ENCODE measurements at regions not wholly inside any gene's neighbourhood (a gene's known extent, or its start where the extent isn't known, plus 50 kb on each side); places are given as distances from the start of the nearest gene placed in this dataset.

GRCh38 chr11:116049383-116049782 lies 545.2 kb upstream of the CADM1 start (continued):
- TF ChIP-seq, protein P1, sequence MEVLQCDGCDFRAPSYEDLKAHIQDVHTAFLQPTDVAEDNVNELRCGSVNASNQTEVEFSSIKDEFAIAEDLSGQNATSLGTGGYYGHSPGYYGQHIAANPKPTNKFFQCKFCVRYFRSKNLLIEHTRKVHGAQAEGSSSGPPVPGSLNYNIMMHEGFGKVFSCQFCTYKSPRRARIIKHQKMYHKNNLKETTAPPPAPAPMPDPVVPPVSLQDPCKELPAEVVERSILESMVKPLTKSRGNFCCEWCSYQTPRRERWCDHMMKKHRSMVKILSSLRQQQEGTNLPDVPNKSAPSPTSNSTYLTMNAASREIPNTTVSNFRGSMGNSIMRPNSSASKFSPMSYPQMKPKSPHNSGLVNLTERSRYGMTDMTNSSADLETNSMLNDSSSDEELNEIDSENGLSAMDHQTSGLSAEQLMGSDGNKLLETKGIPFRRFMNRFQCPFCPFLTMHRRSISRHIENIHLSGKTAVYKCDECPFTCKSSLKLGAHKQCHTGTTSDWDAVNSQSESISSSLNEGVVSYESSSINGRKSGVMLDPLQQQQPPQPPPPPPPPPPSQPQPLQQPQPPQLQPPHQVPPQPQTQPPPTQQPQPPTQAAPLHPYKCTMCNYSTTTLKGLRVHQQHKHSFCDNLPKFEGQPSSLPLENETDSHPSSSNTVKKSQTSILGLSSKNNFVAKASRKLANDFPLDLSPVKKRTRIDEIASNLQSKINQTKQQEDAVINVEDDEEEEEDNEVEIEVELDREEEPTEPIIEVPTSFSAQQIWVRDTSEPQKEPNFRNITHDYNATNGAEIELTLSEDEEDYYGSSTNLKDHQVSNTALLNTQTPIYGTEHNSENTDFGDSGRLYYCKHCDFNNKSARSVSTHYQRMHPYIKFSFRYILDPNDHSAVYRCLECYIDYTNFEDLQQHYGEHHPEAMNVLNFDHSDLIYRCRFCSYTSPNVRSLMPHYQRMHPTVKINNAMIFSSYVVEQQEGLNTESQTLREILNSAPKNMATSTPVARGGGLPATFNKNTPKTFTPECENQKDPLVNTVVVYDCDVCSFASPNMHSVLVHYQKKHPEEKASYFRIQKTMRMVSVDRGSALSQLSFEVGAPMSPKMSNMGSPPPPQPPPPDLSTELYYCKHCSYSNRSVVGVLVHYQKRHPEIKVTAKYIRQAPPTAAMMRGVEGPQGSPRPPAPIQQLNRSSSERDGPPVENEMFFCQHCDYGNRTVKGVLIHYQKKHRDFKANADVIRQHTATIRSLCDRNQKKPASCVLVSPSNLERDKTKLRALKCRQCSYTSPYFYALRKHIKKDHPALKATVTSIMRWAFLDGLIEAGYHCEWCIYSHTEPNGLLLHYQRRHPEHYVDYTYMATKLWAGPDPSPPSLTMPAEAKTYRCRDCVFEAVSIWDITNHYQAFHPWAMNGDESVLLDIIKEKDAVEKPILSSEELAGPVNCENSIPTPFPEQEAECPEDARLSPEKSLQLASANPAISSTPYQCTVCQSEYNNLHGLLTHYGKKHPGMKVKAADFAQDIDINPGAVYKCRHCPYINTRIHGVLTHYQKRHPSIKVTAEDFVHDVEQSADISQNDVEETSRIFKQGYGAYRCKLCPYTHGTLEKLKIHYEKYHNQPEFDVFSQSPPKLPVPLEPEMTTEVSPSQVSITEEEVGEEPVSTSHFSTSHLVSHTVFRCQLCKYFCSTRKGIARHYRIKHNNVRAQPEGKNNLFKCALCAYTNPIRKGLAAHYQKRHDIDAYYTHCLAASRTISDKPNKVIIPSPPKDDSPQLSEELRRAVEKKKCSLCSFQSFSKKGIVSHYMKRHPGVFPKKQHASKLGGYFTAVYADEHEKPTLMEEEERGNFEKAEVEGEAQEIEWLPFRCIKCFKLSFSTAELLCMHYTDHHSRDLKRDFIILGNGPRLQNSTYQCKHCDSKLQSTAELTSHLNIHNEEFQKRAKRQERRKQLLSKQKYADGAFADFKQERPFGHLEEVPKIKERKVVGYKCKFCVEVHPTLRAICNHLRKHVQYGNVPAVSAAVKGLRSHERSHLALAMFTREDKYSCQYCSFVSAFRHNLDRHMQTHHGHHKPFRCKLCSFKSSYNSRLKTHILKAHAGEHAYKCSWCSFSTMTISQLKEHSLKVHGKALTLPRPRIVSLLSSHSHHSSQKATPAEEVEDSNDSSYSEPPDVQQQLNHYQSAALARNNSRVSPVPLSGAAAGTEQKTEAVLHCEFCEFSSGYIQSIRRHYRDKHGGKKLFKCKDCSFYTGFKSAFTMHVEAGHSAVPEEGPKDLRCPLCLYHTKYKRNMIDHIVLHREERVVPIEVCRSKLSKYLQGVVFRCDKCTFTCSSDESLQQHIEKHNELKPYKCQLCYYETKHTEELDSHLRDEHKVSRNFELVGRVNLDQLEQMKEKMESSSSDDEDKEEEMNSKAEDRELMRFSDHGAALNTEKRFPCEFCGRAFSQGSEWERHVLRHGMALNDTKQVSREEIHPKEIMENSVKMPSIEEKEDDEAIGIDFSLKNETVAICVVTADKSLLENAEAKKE (CRISPR knock-in tag; IDR thresholded peaks at IDR 0.05), result no peak
- TF ChIP-seq, protein P2, sequence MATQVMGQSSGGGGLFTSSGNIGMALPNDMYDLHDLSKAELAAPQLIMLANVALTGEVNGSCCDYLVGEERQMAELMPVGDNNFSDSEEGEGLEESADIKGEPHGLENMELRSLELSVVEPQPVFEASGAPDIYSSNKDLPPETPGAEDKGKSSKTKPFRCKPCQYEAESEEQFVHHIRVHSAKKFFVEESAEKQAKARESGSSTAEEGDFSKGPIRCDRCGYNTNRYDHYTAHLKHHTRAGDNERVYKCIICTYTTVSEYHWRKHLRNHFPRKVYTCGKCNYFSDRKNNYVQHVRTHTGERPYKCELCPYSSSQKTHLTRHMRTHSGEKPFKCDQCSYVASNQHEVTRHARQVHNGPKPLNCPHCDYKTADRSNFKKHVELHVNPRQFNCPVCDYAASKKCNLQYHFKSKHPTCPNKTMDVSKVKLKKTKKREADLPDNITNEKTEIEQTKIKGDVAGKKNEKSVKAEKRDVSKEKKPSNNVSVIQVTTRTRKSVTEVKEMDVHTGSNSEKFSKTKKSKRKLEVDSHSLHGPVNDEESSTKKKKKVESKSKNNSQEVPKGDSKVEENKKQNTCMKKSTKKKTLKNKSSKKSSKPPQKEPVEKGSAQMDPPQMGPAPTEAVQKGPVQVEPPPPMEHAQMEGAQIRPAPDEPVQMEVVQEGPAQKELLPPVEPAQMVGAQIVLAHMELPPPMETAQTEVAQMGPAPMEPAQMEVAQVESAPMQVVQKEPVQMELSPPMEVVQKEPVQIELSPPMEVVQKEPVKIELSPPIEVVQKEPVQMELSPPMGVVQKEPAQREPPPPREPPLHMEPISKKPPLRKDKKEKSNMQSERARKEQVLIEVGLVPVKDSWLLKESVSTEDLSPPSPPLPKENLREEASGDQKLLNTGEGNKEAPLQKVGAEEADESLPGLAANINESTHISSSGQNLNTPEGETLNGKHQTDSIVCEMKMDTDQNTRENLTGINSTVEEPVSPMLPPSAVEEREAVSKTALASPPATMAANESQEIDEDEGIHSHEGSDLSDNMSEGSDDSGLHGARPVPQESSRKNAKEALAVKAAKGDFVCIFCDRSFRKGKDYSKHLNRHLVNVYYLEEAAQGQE (IDR thresholded peaks at IDR 0.05; ENCODE audit: unreplicated experiment), result no peak
- TF ChIP-seq POLR2AphosphoS5 (IDR thresholded peaks at IDR 0.05; ENCODE audit: low read depth) (no peak), EZH2 (IDR thresholded peaks at IDR 0.05; ENCODE audit: low read depth, unreplicated experiment) (no peak), ETS1 (IDR thresholded peaks at IDR 0.05) (no peak), NANOG (IDR thresholded peaks at IDR 0.05; ENCODE audit: borderline replicate concordance) (no peak)
